ENCODE measurements at regions not wholly inside any gene's neighbourhood (a gene's known extent, or its start where the extent isn't known, plus 50 kb on each side); places are given as distances from the start of the nearest gene placed in this dataset.

- no peak for DNase-seq (ENCODE audit: low spot score)
- no peak for ATAC-seq
- TF ChIP-seq NR2C2 (CRISPR knock-in tag; IDR thresholded peaks at IDR 0.05) = no peak
- no peak for TF ChIP-seq ZNF281 (CRISPR knock-in tag; IDR thresholded peaks at IDR 0.05)
- TF ChIP-seq CREB1 (CRISPR knock-in tag; IDR thresholded peaks at IDR 0.05) = no peak
- TF ChIP-seq, protein P1, sequence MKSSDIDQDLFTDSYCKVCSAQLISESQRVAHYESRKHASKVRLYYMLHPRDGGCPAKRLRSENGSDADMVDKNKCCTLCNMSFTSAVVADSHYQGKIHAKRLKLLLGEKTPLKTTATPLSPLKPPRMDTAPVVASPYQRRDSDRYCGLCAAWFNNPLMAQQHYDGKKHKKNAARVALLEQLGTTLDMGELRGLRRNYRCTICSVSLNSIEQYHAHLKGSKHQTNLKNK (CRISPR knock-in tag; IDR thresholded peaks at IDR 0.05) = no peak
- no peak for TF ChIP-seq TP53 (CRISPR knock-in tag; IDR thresholded peaks at IDR 0.05)
- TF ChIP-seq MLX (CRISPR knock-in tag; IDR thresholded peaks at IDR 0.05) = no peak
- no peaks in the 10 kb centered on the region for H3K36me3 Mint-ChIP-seq
- ChIA-PET CTCF (no interaction called here), POLR2A (no interaction called here)
- H3K27me3 Mint-ChIP-seq (ENCODE audit: low read depth) = no peaks in the 10 kb centered on the region
- no peaks in the 10 kb centered on the region for H3K4me1 Mint-ChIP-seq
- H3K27ac Mint-ChIP-seq = no peak overlapping the region
- no peaks in the 10 kb centered on the region for H3K9me3 Mint-ChIP-seq
- H3K4me3 Mint-ChIP-seq = no peak overlapping the region
These were observed 529.1 kb upstream of the SMIM31 start for GRCh38 chr4:164224871-164225270.

GRCh38 chr4:164229255-164229654 is 524.7 kb upstream of the SMIM31 start:
- no peaks in the 10 kb centered on the region for H3K36me3 Mint-ChIP-seq
- H3K27ac Mint-ChIP-seq = no peak overlapping the region
- no peak for ATAC-seq
- DNase-seq (ENCODE audit: low spot score) = no peak
- ChIA-PET POLR2A (no interaction called here), CTCF (interaction anchor here (1.3 kb wide), 1 partner anchor 502 kb away, joined by 3 read pairs; no protein-coding TSS in a partner anchor)
- no peak overlapping the region for H3K4me3 Mint-ChIP-seq
- no peaks in the 10 kb centered on the region for H3K4me1 Mint-ChIP-seq
- H3K27me3 Mint-ChIP-seq (ENCODE audit: low read depth) = no peaks in the 10 kb centered on the region
- no peaks in the 10 kb centered on the region for H3K9me3 Mint-ChIP-seq
- TF ChIP-seq ARID4B (CRISPR knock-in tag; IDR thresholded peaks at IDR 0.05; ENCODE audit: borderline replicate concordance) (no peak), EMX1 (CRISPR knock-in tag; IDR thresholded peaks at IDR 0.05) (no peak), SMAD4 (CRISPR knock-in tag; IDR thresholded peaks at IDR 0.05) (no peak), HMGXB4 (CRISPR knock-in tag; IDR thresholded peaks at IDR 0.05) (no peak), ESRRA (CRISPR knock-in tag; IDR thresholded peaks at IDR 0.05; ENCODE audit: borderline replicate concordance) (no peak), ZNF219 (CRISPR knock-in tag; IDR thresholded peaks at IDR 0.05; ENCODE audit: borderline replicate concordance) (no peak), CREM (CRISPR knock-in tag; IDR thresholded peaks at IDR 0.05) (no peak), JAZF1 (CRISPR knock-in tag; IDR thresholded peaks at IDR 0.05) (no peak), E2F1 (CRISPR knock-in tag; IDR thresholded peaks at IDR 0.05) (no peak), ZNF416 (CRISPR knock-in tag; IDR thresholded peaks at IDR 0.05) (no peak), ZNF317 (CRISPR knock-in tag; IDR thresholded peaks at IDR 0.05; ENCODE audit: borderline replicate concordance, low read depth) (no peak), USF2 (CRISPR knock-in tag; IDR thresholded peaks at IDR 0.05) (no peak)
- TF ChIP-seq, protein P2, sequence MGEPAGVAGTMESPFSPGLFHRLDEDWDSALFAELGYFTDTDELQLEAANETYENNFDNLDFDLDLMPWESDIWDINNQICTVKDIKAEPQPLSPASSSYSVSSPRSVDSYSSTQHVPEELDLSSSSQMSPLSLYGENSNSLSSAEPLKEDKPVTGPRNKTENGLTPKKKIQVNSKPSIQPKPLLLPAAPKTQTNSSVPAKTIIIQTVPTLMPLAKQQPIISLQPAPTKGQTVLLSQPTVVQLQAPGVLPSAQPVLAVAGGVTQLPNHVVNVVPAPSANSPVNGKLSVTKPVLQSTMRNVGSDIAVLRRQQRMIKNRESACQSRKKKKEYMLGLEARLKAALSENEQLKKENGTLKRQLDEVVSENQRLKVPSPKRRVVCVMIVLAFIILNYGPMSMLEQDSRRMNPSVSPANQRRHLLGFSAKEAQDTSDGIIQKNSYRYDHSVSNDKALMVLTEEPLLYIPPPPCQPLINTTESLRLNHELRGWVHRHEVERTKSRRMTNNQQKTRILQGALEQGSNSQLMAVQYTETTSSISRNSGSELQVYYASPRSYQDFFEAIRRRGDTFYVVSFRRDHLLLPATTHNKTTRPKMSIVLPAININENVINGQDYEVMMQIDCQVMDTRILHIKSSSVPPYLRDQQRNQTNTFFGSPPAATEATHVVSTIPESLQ (CRISPR knock-in tag; IDR thresholded peaks at IDR 0.05) = no peak
- TF ChIP-seq, protein P1 (CRISPR knock-in tag; IDR thresholded peaks at IDR 0.05) = no peak

Measured in WTC11 (cell line).